Gastrocnemius medialis (tissue), 4 donors: ENCODE measurements at regions not wholly inside any gene's neighbourhood (a gene's known extent, or its start where the extent isn't known, plus 50 kb on each side); places are given as distances from the start of the nearest gene placed in this dataset.

Experiments
- ATAC-seq, 2 donors: fragments of 150-250 bp; one replicate each; pipeline ENCODE4 v1.9.1; 2016
- DNase-seq, 2 donors: peaks; one replicate each; pipeline ENCODE4 v3.0.0-alpha.2; 2019
- H3K27ac ChIP-seq, 4 donors: fragments of 200-600 bp; sonication (generic); 1 replicate in 1 of 4; 2 replicates in 3 of 4; pipeline ENCODE4 v1.5.1; 2016 to 2018; ENCODE audit warnings: mild to moderate bottlenecking in 2 of 4, moderate library complexity in 1 of 4
- H3K27me3 ChIP-seq, 3 donors: fragments of 200-600 bp; sonication (generic) in 2 of 3; 1 replicate in 1 of 3; 2 replicates in 2 of 3; pipeline versions ENCODE4 v1.5.1 to v1.6.0; 2016 to 2019; ENCODE audit warnings: mild to moderate bottlenecking in 1 of 3, moderate library complexity in 1 of 3
- H3K36me3 ChIP-seq, 2 donors: fragments of 200-600 bp; sonication (generic) in 1 of 2; one replicate each; pipeline ENCODE4 v1.5.1; 2017 to 2018
- H3K4me1 ChIP-seq, 2 donors: fragments of 200-600 bp; sonication (generic) in 1 of 2; one replicate each; pipeline ENCODE4 v1.5.1; 2016 to 2017; ENCODE audit warnings: mild to moderate bottlenecking in 2 of 2
- H3K4me3 ChIP-seq, 4 donors: fragments of 200-600 bp; sonication (generic) in 3 of 4; 1 replicate in 1 of 4; 2 replicates in 3 of 4; pipeline ENCODE4 v1.5.1; 2016 to 2019; ENCODE audit warnings: mild to moderate bottlenecking in 2 of 4
- H3K9me3 ChIP-seq, 3 donors: fragments of 200-600 bp; sonication (generic) in 2 of 3; 1 replicate in 1 of 3; 2 replicates in 2 of 3; pipeline ENCODE4 v1.5.1; 2016 to 2019
- CTCF ChIP-seq, 5 experiments: fragments of 450-650 bp in 3 of 5; fragments of 200-600 bp in 2 of 5; sonication (generic) in 2 of 5; IDR thresholded peaks in 4 of 5; conservative IDR thresholded peaks in 1 of 5; 1 replicate in 4 of 5; 2 replicates in 1 of 5; pipeline ENCODE4 v1.5.1; 2016 to 2019; ENCODE audit warnings: antibody characterized with exemption in 5 of 5, mild to moderate bottlenecking in 3 of 5, moderate library complexity in 3 of 5
- POLR2A ChIP-seq, 2 donors: fragments of 450-650 bp; IDR thresholded peaks; one replicate each; pipeline ENCODE4 v1.6.1; 2017; ENCODE audit warnings: antibody characterized with exemption in 2 of 2, mild to moderate bottlenecking in 2 of 2, moderate library complexity in 2 of 2
- in situ Hi-C, 4 donors: fragments of 200-750 bp; cut with MboI; loops; one replicate each; pipeline versions ENCODE4 v1.15.0 to v1.8.0; 2017; ENCODE audit warnings: low sequenced_read_pairs in 4 of 4
- intact Hi-C: fragments of 100-400 bp; cut with DNase I; formaldehyde crosslinking; loops from one replicate; pipeline ENCODE4 v1.15.1; 2023; ENCODE audit warnings: low total_unique reads

- in situ Hi-C loops: no loop called here
- ATAC-seq (no peak), DNase-seq (no peak)
- H3K9me3 ChIP-seq: no peaks in the 10 kb centered on the region
- H3K27me3 ChIP-seq: no peaks in the 10 kb centered on the region
- H3K36me3 ChIP-seq: no peaks in the 10 kb centered on the region
- no peak overlapping the region for H3K4me3 ChIP-seq
- H3K27ac ChIP-seq: no peak overlapping the region
- intact Hi-C loops: no loop called here
- TF ChIP-seq POLR2A (IDR thresholded peaks at IDR 0.05) (no peak), CTCF (IDR thresholded peaks at IDR 0.05 in 4 of 5, conservative IDR thresholded peaks at IDR 0.05 in 1 of 5) (no peak)
- no peaks in the 10 kb centered on the region for H3K4me1 ChIP-seq
Measured at GRCh38 chr11:105490333-105490732, 119.5 kb upstream of the GRIA4 start.

- no peak for DNase-seq
- ATAC-seq: no peak
- Histone ChIP-seq H3K27me3 (no peaks in the 10 kb centered on the region), H3K4me1 (no peaks in the 10 kb centered on the region), H3K27ac (no peak overlapping the region), H3K36me3 (no peaks in the 10 kb centered on the region), H3K9me3 (no peaks in the 10 kb centered on the region), H3K4me3 (no peak overlapping the region)
- TF ChIP-seq POLR2A (IDR thresholded peaks at IDR 0.05) (no peak), CTCF (IDR thresholded peaks at IDR 0.05 in 4 of 5, conservative IDR thresholded peaks at IDR 0.05 in 1 of 5) (no peak)
- in situ Hi-C loops: no loop called here
- intact Hi-C loops: no loop called here
Measured at GRCh38 chr11:105489446-105489845, 120.4 kb upstream of the GRIA4 start.

- in situ Hi-C loops: no loop called here
- Histone ChIP-seq H3K27ac (no peak overlapping the region), H3K36me3 (no peaks in the 10 kb centered on the region), H3K9me3 (no peaks in the 10 kb centered on the region), H3K4me1 (no peaks in the 10 kb centered on the region), H3K4me3 (no peak overlapping the region), H3K27me3 (no peaks in the 10 kb centered on the region)
- DNase-seq (no peak), ATAC-seq (no peak)
- no peak for TF ChIP-seq POLR2A (IDR thresholded peaks at IDR 0.05)
- TF ChIP-seq CTCF (IDR thresholded peaks at IDR 0.05 in 4 of 5, conservative IDR thresholded peaks at IDR 0.05 in 1 of 5): no peak
- intact Hi-C loops: no loop called here
Measured at GRCh38 chr11:105486929-105487328, 122.9 kb upstream of the GRIA4 start.

GRCh38 chr11:105469931-105470330 is 139.9 kb upstream of the GRIA4 start:
- Histone ChIP-seq H3K36me3 (no peaks in the 10 kb centered on the region), H3K27ac (no peak overlapping the region), H3K27me3 (no peaks in the 10 kb centered on the region), H3K4me3 (no peak overlapping the region), H3K9me3 (no peaks in the 10 kb centered on the region), H3K4me1 (no peaks in the 10 kb centered on the region)
- intact Hi-C loops: no loop called here
- in situ Hi-C loops: no loop called here
- DNase-seq (no peak), ATAC-seq (no peak)
- TF ChIP-seq POLR2A (IDR thresholded peaks at IDR 0.05) (no peak), CTCF (IDR thresholded peaks at IDR 0.05 in 4 of 5, conservative IDR thresholded peaks at IDR 0.05 in 1 of 5) (no peak)

- peak; percentile 58 for ATAC-seq
- intact Hi-C loops (no loop called here), in situ Hi-C loops (no loop called here)
- Histone ChIP-seq H3K4me3 (no peak overlapping the region), H3K4me1 (no peaks in the 10 kb centered on the region), H3K27ac (no peak overlapping the region), H3K27me3 (no peaks in the 10 kb centered on the region), H3K36me3 (no peaks in the 10 kb centered on the region), H3K9me3 (no peaks in the 10 kb centered on the region)
- no peak for DNase-seq
- TF ChIP-seq CTCF (IDR thresholded peaks at IDR 0.05 in 4 of 5, conservative IDR thresholded peaks at IDR 0.05 in 1 of 5) (no peak), POLR2A (IDR thresholded peaks at IDR 0.05) (no peak)
Measured at GRCh38 chr11:105468154-105468553, 141.7 kb upstream of the GRIA4 start.
